ENCODE measurements at regions not wholly inside any gene's neighbourhood (a gene's known extent, or its start where the extent isn't known, plus 50 kb on each side); places are given as distances from the start of the nearest gene placed in this dataset.
A peak's percentile ranks its signal among the peaks of the same experiment; 100 is the strongest.
"Not testable (repeated sequence)": the region's sequence is repeated elsewhere in the genome, so short reads cannot be mapped to it uniquely, and the experiment has no call there.

GRCh38 chr2:161070693-161071479 lies 89.3 kb upstream of the TANK start:
- H3K4me3 ChIP-seq (ENCODE audit: low read length) = no peak overlapping the region
- no peak for TF ChIP-seq ZNF274 (IDR thresholded peaks at IDR 0.05; ENCODE audit: low read depth, low read length)

GRCh38 chr2:161072436-161072835 lies 87.8 kb upstream of the TANK start:
- H3K4me3 ChIP-seq (ENCODE audit: low read length) = not testable (repeated sequence)

- no peak overlapping the region for H3K4me3 ChIP-seq (ENCODE audit: low read length)
- TF ChIP-seq ZNF274 (IDR thresholded peaks at IDR 0.05; ENCODE audit: low read depth, low read length) = no peak
Observed at GRCh38 chr2:161075701-161076100, 84.5 kb upstream of the TANK start.

- no peak for TF ChIP-seq ZNF274 (IDR thresholded peaks at IDR 0.05; ENCODE audit: low read depth, low read length)
- H3K4me3 ChIP-seq (ENCODE audit: low read length) = no peak overlapping the region
Observed at GRCh38 chr2:161076936-161077335, 83.3 kb upstream of the TANK start.

GRCh38 chr2:161077367-161078210 lies 82.6 kb upstream of the TANK start:
- TF ChIP-seq ZNF274 (IDR thresholded peaks at IDR 0.05; ENCODE audit: low read depth, low read length) = no peak
- H3K4me3 ChIP-seq (ENCODE audit: low read length) = peak overlapping the region; percentile 41; the same call in 1 of the 2 replicates

- TF ChIP-seq ZNF274 (IDR thresholded peaks at IDR 0.05; ENCODE audit: low read depth, low read length) = no peak
- H3K4me3 ChIP-seq (ENCODE audit: low read length) = peak overlapping the region; percentile 41; the same call in 1 of the 2 replicates
Observed at GRCh38 chr2:161078211-161078539, 82.1 kb upstream of the TANK start.

- TF ChIP-seq ZNF274 (IDR thresholded peaks at IDR 0.05; ENCODE audit: low read depth, low read length) = no peak
- H3K4me3 ChIP-seq (ENCODE audit: low read length) = no peak overlapping the region
Observed at GRCh38 chr2:161085149-161085548, 75.1 kb upstream of the TANK start.

- no peak for TF ChIP-seq ZNF274 (IDR thresholded peaks at IDR 0.05; ENCODE audit: low read depth, low read length)
- H3K4me3 ChIP-seq (ENCODE audit: low read length) = no peak overlapping the region
Observed at GRCh38 chr2:161088658-161089350, 71.4 kb upstream of the TANK start.

- no peak for TF ChIP-seq ZNF274 (IDR thresholded peaks at IDR 0.05; ENCODE audit: low read depth, low read length)
- H3K4me3 ChIP-seq (ENCODE audit: low read length) = no peak overlapping the region
Observed at GRCh38 chr2:161090411-161090810, 69.8 kb upstream of the TANK start.

- no peak overlapping the region for H3K4me3 ChIP-seq (ENCODE audit: low read length)
- TF ChIP-seq ZNF274 (IDR thresholded peaks at IDR 0.05; ENCODE audit: low read depth, low read length) = no peak
Observed at GRCh38 chr2:161095314-161095713, 64.9 kb upstream of the TANK start.

- no peak for TF ChIP-seq ZNF274 (IDR thresholded peaks at IDR 0.05; ENCODE audit: low read depth, low read length)
- no peak overlapping the region for H3K4me3 ChIP-seq (ENCODE audit: low read length)
Observed at GRCh38 chr2:161096336-161096735, 63.9 kb upstream of the TANK start.

- TF ChIP-seq ZNF274 (IDR thresholded peaks at IDR 0.05; ENCODE audit: low read depth, low read length) = no peak
- no peak overlapping the region for H3K4me3 ChIP-seq (ENCODE audit: low read length)
Observed at GRCh38 chr2:161097157-161097556, 63.1 kb upstream of the TANK start.

- no peak overlapping the region for H3K4me3 ChIP-seq (ENCODE audit: low read length)
- TF ChIP-seq ZNF274 (IDR thresholded peaks at IDR 0.05; ENCODE audit: low read depth, low read length) = no peak
Observed at GRCh38 chr2:161100211-161100895, 59.9 kb upstream of the TANK start.

GRCh38 chr2:161101406-161101805 lies 58.8 kb upstream of the TANK start:
- TF ChIP-seq ZNF274 (IDR thresholded peaks at IDR 0.05; ENCODE audit: low read depth, low read length) = no peak
- no peak overlapping the region for H3K4me3 ChIP-seq (ENCODE audit: low read length)
